Endometrium (tissue), 2 donors: ENCODE measurements at regions not wholly inside any gene's neighbourhood (a gene's known extent, or its start where the extent isn't known, plus 50 kb on each side); places are given as distances from the start of the nearest gene placed in this dataset.
"Not testable (repeated sequence)": the region's sequence is repeated elsewhere in the genome, so short reads cannot be mapped to it uniquely, and the experiment has no call there.

Source experiments
- FAIRE-seq: peaks from 2 replicates; lab custom pipeline; 2012; peaks lifted over from hg19 to GRCh38; lab: Jason Lieb, UNC
- donor health status: control.
- donor health status: control.

GRCh38 chr2:146388757-146389156, 1456.1 kb upstream of the ACVR2A start:
- no peak for FAIRE-seq

GRCh38 chr2:146386096-146386495, 1458.7 kb upstream of the ACVR2A start:
- FAIRE-seq: peak; percentile 55

DNA sequence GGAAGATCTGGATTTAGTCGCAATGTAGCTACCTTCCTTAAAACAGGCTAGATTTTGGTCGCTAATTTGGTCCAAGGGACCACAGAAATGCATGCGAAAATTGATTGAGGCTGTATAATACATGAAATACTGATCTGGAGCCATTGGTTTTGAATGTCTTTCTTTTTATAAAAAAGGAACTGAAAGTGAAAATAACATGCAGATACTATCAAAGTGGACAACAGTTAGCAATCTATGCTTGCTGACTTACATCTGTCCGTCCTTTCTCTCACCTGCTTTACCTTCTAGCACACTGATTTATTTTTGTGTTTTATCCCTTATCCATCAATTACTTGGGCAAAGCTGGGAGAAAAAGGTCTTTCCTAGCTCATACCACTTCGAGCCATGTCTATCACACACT, 1459.8 kb upstream of the ACVR2A start:
- FAIRE-seq: no peak

DNA sequence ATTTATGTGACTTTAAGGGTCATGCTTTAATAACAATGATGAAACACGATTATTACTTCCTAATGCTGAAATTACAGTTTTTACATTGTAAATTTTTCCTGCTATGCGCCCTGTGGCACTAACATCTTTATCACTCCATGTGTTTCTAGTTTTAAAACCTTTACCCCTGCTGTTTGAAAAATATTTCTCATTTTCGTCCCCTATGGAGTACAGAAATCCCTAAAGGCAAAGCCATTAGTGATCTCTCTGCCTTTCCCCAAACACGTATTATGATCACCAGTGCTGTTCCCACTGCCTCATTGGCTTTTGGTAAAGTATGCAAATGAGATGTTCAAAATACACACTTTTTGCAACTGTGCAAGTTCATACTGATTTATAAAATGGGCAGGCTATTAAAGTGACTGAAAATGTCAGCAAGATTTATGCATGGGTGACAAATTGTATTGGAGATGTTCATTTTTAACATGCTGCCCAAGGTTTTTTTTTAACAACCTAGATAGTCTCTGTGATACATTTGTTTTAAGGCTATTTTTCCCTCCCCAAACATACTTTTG, 1468.2 kb upstream of the ACVR2A start:
- FAIRE-seq: no peak

- FAIRE-seq: no peak
These were observed 1470.3 kb upstream of the ACVR2A start for GRCh38 chr2:146374505-146374904.

- FAIRE-seq: not testable (repeated sequence)
These were observed 1473.5 kb upstream of the ACVR2A start for GRCh38 chr2:146371364-146371763.

GRCh38 chr2:146370826-146371225, 1474.0 kb upstream of the ACVR2A start:
- no peak for FAIRE-seq

DNA sequence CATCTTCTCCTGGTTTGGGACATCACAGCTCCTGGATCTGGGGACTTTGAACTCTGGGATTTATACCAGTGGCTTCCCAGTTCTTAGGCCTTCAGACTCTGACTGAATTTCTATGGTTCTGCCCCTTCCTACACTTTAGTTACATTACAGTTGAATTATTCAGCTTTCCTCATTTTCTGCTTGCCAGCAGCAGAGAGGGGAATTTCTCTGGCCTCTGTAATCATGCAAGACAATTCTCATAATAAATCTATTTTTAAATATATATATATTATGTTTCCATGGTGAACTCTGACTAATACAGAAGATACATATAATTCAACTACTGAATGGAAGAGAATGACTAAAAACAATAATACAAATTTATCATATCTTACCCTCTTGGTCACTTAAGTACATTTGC, 1478.6 kb upstream of the ACVR2A start:
- no peak for FAIRE-seq

GRCh38 chr2:146365041-146365440, 1479.8 kb upstream of the ACVR2A start:
- no peak for FAIRE-seq

DNA sequence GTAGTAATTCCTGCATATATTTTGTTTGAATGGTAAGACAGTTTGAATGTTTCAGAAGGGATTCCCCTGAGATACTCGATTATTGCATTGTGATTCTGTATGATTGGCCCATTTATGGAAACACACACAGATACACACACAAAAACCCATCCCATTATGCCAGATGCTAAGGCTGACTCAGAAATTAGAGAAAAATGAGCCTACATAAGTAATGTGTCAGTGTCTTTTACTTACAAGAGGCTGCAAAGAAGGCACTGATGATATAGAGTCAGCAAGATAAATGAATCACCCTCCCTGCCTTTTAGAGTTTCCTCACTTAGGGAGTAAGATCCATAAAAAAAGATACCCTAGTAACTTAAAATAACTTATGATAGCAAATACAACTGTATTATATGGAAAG, 1481.1 kb upstream of the ACVR2A start:
- no peak for FAIRE-seq

DNA sequence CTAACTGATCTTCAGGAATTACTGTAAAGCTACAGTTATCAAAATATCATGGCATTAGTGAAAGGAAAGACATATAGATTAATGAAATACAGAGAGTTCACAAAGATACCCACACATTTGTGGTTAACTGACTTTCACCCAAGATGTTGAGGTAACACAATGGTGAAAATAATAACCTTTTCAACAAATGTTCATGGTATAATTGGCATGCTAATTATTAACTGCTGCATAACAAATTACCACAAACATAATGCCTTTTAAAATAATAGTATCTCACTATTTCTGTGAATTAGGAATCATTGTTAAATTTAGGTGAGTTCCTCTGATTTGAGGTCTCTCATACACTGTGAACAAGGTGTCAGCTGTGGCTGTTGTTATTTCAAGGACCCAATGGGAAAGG, 1493.1 kb upstream of the ACVR2A start:
- FAIRE-seq: no peak

DNA sequence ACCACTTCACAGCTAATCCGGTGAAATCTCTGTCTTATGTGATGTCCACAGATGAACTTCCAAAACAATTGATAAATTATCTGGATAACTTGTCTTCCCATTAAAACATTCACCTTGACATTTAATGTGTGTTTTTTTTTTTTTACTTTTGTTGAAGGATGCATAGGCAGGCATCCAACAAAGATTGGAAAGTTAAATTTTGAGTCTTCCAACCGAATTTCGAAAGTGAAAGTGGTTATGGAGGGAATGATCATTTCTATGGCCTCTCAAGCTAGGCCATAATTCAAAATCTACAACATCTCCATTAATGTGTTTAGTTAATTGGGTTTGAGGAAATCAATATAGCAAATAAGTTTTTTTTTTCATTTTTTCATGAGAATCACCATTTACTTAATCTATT, 1495.5 kb upstream of the ACVR2A start:
- no peak for FAIRE-seq

- no peak for FAIRE-seq
These were observed 1519.9 kb upstream of the ACVR2A start for GRCh38 chr2:146324951-146325350.

DNA sequence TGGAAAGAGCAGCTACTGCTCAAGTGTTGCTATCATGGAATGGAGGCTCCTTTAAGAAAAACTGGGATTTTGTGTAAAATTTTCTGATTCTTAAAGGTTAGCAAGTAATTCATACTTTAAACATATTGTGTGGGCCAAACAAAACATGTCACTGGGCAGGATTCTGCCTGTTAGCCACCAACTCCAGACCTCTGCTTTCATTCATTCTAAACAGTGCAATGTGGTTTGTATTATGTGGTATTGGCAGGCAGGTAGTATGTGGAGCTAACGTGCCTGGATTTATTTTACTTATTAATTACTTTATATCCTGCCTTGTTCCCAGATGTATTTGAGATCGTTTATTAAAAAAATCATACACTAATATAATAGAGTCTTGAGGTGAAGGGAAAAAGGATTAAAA, 1521.3 kb upstream of the ACVR2A start:
- FAIRE-seq: no peak

DNA sequence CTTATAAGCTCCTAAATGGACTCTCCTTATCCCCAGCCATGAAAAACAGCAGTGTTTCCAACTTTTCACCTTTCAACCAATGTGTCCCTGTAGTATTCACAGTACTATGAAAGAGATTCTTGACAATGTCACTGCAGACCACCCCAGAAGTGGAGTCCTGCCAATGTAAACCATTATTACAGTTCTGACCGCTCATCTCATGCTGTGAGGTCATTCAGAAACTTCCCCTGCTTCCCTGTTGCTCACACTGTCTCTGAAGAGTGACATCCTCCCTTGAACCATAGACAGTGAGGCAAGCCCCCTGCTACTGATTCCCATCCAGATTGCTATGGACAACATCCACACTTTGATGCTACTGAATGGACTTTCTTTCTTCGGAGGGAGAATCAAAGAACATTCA, 1523.7 kb upstream of the ACVR2A start:
- FAIRE-seq: peak; percentile 76

DNA sequence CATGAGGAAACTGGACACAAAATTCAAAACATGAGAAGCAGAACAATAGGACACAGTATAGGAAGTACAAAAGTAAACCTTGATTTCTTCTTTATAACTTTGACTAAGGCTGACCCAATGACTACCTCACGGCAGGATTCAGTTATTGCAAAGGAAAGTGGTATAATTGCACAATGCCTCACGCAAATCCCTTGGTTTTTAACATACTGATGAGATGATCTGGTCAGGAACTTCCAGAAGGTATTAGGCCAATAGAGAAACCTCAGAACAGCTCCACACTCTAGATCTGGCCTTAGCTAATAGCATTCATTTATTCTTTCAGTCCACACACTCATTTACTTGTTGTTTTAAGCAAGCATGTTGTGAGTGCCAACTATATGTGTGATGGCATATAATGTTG, 1526.9 kb upstream of the ACVR2A start:
- no peak for FAIRE-seq

DNA sequence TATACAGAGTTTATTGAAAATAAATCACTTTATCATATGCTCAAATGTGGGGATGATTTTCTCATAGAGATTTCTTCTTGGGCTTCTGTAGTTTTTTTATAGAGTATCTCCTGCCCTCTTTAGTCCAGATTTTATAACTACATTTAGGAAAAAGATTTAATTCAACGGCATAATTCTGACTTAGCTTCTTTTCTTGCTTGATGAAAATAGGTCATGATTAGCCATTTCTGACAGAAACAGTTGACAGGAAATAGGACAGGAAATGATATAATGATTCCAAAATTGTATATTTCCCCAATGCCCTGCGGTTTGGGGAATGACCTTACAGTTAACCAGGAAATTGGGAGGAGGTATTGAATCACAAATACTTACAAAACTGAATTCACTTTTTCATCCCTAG, 1531.9 kb upstream of the ACVR2A start:
- FAIRE-seq: peak; percentile 96

- FAIRE-seq: no peak
These were observed 1539.7 kb upstream of the ACVR2A start for GRCh38 chr2:146305164-146305563.

DNA sequence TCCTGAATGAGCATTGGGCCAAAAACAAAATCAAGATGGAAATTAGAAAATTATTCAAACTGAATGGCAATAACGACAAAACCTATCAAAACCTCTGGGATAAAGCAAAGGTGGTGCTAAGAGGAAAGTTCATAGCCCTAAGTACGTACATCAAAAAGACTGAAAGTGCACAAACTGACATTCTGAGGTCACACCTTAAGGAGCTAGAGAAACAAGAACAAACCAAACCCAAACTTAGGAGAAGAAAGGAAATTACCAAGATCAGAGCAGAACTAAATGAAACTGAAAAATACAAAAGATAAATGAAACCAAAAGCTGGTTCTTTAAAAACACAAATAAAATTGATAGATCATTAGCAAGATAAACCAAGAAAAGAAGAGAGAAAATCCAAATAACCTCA, 1543.5 kb upstream of the ACVR2A start:
- no peak for FAIRE-seq

- FAIRE-seq: no peak
These were observed 1549.7 kb upstream of the ACVR2A start for GRCh38 chr2:146295080-146295670.

GRCh38 chr2:146287281-146287680, 1557.5 kb upstream of the ACVR2A start:
- FAIRE-seq: no peak

GRCh38 chr2:146278881-146279280, 1565.9 kb upstream of the ACVR2A start:
- no peak for FAIRE-seq

DNA sequence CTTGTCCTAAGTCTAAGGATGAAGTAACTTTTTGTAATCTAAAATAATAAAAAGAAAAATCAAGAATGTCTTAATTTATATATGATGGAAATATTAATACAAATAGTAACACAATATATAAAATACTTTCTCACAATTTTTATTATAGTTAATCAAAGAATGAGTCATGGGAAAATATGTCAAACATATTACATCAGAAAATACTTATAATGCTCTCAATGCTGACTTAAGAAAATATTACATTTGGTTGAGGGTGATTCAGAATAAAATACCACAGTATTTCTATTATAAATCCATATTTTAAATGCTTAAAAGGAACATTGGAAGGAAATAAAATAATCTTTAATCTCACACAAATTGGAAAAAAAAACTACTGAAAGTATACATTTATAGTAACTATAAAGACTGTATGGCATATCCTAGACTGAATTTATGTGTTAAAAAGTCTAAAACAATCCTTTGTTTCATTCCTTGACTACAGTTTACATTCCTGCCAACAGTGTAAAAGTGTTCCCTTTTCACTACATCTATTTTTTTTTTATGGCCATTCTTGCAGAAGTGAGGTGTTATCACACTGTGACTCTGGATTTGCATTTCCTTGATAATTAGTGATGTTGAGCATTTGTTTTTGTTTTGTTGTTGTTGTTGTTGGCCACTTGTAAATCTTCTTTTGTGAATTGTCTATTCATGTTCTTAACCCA, 1573.5 kb upstream of the ACVR2A start:
- FAIRE-seq: peak; percentile 53

GRCh38 chr2:146270618-146271017, 1574.2 kb upstream of the ACVR2A start:
- no peak for FAIRE-seq
